RWPE2 (cell line): ENCODE measurements at regions not wholly inside any gene's neighbourhood (a gene's known extent, or its start where the extent isn't known, plus 50 kb on each side); places are given as distances from the start of the nearest gene placed in this dataset.

Source experiments
- ATAC-seq: fragments of 200-7000 bp; cut with Tn5 transposase; 3 replicates; pipeline ENCODE4 v1.9.1; 2021; ENCODE audit warnings: low read depth
- DNase-seq: peaks from one replicate; pipeline ENCODE4 v3.0.0-alpha.2; 2020; ENCODE audit warnings: low spot score
- H3K27ac ChIP-seq: fragments of 450-650 bp; 2 replicates; pipeline ENCODE4 v1.5.1; 2017; ENCODE audit warnings: mild to moderate bottlenecking; ENCODE audit not compliant: poor library complexity, severe bottlenecking
- H3K27me3 ChIP-seq: fragments of 250-450 bp; sonication (Bioruptor Pico); 2 replicates; pipeline ENCODE4 v1.5.1; 2021; ENCODE audit warnings: mild to moderate bottlenecking, moderate library complexity; ENCODE audit not compliant: insufficient read depth, poor library complexity, severe bottlenecking
- H3K36me3 ChIP-seq: fragments of 250-450 bp; sonication (Bioruptor Pico); 2 replicates; pipeline ENCODE4 v1.5.1; 2020; ENCODE audit warnings: low read depth, mild to moderate bottlenecking, moderate library complexity
- H3K4me1 ChIP-seq: fragments of 250-450 bp; sonication (Bioruptor Pico); 2 replicates; pipeline ENCODE4 v1.5.1; 2021; ENCODE audit warnings: mild to moderate bottlenecking, moderate library complexity; ENCODE audit not compliant: insufficient read depth, poor library complexity, severe bottlenecking
- H3K4me3 ChIP-seq: fragments of 250-450 bp; sonication (Bioruptor Pico); 2 replicates; pipeline ENCODE4 v1.5.1; 2021; ENCODE audit warnings: mild to moderate bottlenecking, moderate library complexity; ENCODE audit not compliant: severe bottlenecking
- H3K9me3 ChIP-seq: fragments of 250-450 bp; sonication (Bioruptor Pico); 2 replicates; pipeline ENCODE4 v1.5.1; 2021; ENCODE audit warnings: mild to moderate bottlenecking, moderate library complexity; ENCODE audit not compliant: severe bottlenecking
- TF ChIP-seq, protein P1 (sequence below): fragments of 450-650 bp; IDR thresholded peaks from one replicate; pipeline ENCODE4 v1.5.1; 2017; ENCODE audit warnings: mild to moderate bottlenecking, moderate library complexity; ENCODE audit not compliant: poor library complexity, severe bottlenecking

DNA sequence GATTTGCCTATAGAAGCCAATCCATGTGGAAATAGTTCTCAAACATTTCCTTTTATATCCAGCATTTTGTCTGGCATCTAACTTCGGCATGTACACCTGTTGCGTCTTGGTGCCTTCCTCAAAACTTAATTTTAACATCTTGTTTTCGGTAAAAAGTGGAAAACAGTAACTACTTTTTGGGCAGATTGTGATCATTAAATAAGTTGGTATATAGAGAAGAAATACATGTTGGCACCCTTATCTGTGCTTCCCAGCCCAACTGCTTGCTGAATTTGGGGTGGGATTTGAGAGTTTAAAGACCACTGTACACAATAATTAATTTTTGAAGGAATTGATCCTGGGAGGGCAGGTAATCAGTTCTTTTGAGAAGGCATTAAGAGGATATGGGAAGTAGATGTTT, 566.8 kb downstream of the PDCD6IP start:
- Histone ChIP-seq H3K27ac (no peak overlapping the region), H3K36me3 (no peaks in the 10 kb centered on the region), H3K27me3 (no peaks in the 10 kb centered on the region), H3K4me1 (no peaks in the 10 kb centered on the region), H3K9me3 (no peaks in the 10 kb centered on the region), H3K4me3 (no peak overlapping the region)
- TF ChIP-seq, protein P1, sequence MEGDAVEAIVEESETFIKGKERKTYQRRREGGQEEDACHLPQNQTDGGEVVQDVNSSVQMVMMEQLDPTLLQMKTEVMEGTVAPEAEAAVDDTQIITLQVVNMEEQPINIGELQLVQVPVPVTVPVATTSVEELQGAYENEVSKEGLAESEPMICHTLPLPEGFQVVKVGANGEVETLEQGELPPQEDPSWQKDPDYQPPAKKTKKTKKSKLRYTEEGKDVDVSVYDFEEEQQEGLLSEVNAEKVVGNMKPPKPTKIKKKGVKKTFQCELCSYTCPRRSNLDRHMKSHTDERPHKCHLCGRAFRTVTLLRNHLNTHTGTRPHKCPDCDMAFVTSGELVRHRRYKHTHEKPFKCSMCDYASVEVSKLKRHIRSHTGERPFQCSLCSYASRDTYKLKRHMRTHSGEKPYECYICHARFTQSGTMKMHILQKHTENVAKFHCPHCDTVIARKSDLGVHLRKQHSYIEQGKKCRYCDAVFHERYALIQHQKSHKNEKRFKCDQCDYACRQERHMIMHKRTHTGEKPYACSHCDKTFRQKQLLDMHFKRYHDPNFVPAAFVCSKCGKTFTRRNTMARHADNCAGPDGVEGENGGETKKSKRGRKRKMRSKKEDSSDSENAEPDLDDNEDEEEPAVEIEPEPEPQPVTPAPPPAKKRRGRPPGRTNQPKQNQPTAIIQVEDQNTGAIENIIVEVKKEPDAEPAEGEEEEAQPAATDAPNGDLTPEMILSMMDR: no peak
- DNase-seq (no peak), ATAC-seq (no peak)

DNA sequence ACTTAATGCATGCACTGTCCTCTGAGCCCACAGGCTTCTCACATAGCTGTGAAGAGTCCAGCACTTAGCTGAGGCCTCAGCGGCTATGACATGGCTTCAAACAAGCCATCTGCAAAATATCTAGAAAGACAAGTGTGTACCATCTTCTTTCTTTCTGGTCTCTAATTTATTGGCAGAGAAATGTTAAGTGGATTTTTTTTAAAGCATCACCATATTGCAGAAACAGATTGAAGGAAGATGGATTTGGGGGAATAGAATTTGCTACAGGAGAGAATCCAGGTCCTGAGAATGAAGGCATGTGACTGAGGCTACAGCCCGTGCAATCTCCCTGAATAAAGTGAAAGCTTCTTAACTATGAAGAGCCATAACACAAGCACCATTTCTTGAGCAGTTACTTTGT, 567.3 kb downstream of the PDCD6IP start:
- DNase-seq: no peak
- no peak for ATAC-seq
- Histone ChIP-seq H3K27me3 (no peaks in the 10 kb centered on the region), H3K36me3 (no peaks in the 10 kb centered on the region), H3K9me3 (no peaks in the 10 kb centered on the region), H3K4me3 (no peak overlapping the region), H3K27ac (no peak overlapping the region), H3K4me1 (no peaks in the 10 kb centered on the region)
- TF ChIP-seq, protein P1: no peak

- TF ChIP-seq, protein P1: no peak
- no peak for DNase-seq
- Histone ChIP-seq H3K9me3 (no peaks in the 10 kb centered on the region), H3K27me3 (no peaks in the 10 kb centered on the region), H3K36me3 (no peaks in the 10 kb centered on the region), H3K4me3 (no peak overlapping the region), H3K27ac (no peak overlapping the region), H3K4me1 (no peaks in the 10 kb centered on the region)
- ATAC-seq: no peak
Measured at GRCh38 chr3:34367521-34367920, 569.1 kb downstream of the PDCD6IP start.

DNA sequence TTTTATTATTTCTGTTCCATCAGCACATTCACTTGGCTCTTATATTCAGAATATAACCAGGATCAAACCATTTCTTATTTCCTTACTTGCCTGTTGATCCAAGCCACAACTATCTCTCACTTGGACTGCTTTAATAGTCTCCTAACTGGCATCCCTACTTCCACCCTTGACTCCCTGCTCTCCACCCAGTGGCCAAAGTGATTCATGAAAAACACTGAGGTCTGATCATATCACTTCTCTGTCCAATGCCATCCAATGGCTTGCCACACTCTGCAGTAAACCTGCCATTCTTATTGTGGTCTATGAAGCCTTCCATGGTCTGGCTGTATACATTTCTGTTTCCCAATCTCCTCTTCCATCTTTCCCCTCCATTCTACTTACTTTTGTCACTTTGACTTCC, 576.1 kb downstream of the PDCD6IP start:
- DNase-seq (no peak), ATAC-seq (no peak)
- no peak overlapping the region for H3K4me3 ChIP-seq
- H3K27me3 ChIP-seq: no peaks in the 10 kb centered on the region
- no peaks in the 10 kb centered on the region for H3K4me1 ChIP-seq
- TF ChIP-seq, protein P1: no peak
- no peaks in the 10 kb centered on the region for H3K9me3 ChIP-seq
- no peaks in the 10 kb centered on the region for H3K36me3 ChIP-seq
- no peak overlapping the region for H3K27ac ChIP-seq

- Histone ChIP-seq H3K4me1 (no peaks in the 10 kb centered on the region), H3K27ac (no peak overlapping the region), H3K9me3 (no peaks in the 10 kb centered on the region), H3K27me3 (no peaks in the 10 kb centered on the region), H3K36me3 (no peaks in the 10 kb centered on the region), H3K4me3 (no peak overlapping the region)
- DNase-seq: no peak
- TF ChIP-seq, protein P1: no peak
- no peak for ATAC-seq
Measured at GRCh38 chr3:34376691-34377090, 578.3 kb downstream of the PDCD6IP start.
